Omental fat pad (tissue), 3 donors: ENCODE measurements at regions not wholly inside any gene's neighbourhood (a gene's known extent, or its start where the extent isn't known, plus 50 kb on each side); places are given as distances from the start of the nearest gene placed in this dataset.

Source experiments
- ATAC-seq: fragments of 150-250 bp; one replicate; pipeline ENCODE4 v1.9.1; 2016; ENCODE audit warnings: mild to moderate bottlenecking, moderate library complexity; ENCODE audit not compliant: low FRiP score
- DNase-seq: peaks from one replicate; pipeline ENCODE4 v3.0.0-alpha.2; 2019; ENCODE audit warnings: low spot score
- TF ChIP-seq, protein P1 (sequence below), 3 donors: fragments of 450-650 bp; IDR thresholded peaks; one replicate each; pipeline ENCODE4 v1.5.1; 2016 to 2017; ENCODE audit warnings: antibody characterized with exemption in 3 of 3, mild to moderate bottlenecking in 3 of 3, moderate library complexity in 2 of 3

DNA sequence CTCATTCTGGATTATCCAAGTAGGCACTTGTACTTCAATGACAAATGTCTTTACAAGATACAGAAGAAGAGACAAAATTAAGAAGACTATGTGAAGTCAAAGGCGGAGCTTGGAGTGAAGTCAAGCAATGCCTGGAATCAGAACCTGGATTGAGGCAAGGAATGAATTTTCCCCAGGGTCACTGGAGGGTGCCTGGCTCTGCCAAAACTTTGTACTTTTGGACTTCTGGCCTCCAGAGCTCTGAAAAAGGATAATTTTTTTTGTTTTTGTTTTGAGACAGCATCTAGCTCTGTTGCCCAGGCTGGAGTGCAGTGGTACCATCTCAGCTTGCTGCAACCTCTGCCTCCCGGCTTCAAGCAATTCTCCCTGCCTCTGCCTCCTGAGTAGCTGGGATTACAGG, 119.3 kb upstream of the AGBL1 start:
- DNase-seq (no peak), ATAC-seq (no peak)
- TF ChIP-seq, protein P1, sequence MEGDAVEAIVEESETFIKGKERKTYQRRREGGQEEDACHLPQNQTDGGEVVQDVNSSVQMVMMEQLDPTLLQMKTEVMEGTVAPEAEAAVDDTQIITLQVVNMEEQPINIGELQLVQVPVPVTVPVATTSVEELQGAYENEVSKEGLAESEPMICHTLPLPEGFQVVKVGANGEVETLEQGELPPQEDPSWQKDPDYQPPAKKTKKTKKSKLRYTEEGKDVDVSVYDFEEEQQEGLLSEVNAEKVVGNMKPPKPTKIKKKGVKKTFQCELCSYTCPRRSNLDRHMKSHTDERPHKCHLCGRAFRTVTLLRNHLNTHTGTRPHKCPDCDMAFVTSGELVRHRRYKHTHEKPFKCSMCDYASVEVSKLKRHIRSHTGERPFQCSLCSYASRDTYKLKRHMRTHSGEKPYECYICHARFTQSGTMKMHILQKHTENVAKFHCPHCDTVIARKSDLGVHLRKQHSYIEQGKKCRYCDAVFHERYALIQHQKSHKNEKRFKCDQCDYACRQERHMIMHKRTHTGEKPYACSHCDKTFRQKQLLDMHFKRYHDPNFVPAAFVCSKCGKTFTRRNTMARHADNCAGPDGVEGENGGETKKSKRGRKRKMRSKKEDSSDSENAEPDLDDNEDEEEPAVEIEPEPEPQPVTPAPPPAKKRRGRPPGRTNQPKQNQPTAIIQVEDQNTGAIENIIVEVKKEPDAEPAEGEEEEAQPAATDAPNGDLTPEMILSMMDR (IDR thresholded peaks at IDR 0.05) = no peak

DNA sequence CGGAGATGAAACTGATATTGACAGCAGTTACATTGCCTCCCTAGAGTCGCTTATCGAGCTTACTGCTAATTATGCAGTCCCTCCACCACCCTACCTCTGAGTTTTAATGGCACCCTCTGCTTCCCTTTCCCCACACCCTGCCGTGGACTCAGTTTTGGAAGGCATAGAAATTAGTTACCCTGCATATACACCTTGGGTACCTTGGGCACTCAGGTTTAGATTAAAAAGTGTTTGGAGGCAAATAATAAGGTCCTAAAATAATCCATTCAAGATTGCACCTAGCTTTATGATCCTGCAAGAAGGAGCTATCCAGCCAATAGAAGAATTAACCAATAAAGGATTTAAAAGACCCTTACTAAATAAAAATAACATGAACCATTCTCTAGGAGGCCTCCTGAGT, 117.8 kb upstream of the AGBL1 start:
- ATAC-seq = no peak
- DNase-seq = no peak
- TF ChIP-seq, protein P1 (IDR thresholded peaks at IDR 0.05) = no peak

DNA sequence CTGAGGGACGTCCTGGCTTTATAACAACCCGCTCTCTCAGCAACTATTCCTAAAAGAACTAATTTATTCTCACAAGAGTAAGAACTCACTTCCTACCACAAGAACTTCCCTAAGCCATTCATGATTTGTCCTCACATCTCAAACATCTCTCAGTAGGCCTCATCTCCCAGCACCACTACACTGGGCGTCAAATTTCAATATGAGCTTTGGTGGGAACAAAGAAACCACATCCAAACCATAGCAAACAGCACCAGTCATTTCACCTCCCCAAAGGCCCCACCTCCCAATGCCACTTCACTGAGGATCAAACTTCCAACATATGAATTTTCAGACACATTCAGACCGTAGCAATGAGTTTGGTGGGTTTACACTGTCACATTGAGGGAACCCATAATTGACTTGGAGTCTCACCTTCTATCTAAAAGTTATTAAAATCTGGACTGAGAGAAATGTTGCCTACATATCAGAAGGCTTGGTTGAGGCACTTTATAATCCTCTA, 116.4 kb upstream of the AGBL1 start:
- ATAC-seq (no peak), DNase-seq (no peak)
- TF ChIP-seq, protein P1 (IDR thresholded peaks at IDR 0.05) = no peak

DNA sequence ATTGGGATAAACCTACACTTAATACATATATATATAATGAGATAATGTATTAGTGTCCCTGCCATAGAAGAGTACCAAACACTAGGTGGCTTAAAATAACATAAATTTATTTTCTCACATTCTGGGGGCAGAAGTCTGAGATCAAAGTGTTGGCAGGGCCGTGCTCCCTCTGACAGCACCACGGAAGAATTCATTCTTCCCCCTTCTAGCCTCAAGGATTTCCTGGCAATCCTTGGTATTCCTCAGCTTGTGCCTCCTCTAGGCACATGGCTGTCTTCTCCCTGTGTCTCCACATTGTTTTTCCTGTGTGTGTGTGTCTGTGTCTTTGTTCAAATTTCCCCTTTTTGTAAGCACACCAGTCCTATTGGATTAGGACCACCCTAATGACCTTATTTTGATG, 115.2 kb upstream of the AGBL1 start:
- no peak for DNase-seq
- TF ChIP-seq, protein P1 (IDR thresholded peaks at IDR 0.05) = no peak
- ATAC-seq = no peak

DNA sequence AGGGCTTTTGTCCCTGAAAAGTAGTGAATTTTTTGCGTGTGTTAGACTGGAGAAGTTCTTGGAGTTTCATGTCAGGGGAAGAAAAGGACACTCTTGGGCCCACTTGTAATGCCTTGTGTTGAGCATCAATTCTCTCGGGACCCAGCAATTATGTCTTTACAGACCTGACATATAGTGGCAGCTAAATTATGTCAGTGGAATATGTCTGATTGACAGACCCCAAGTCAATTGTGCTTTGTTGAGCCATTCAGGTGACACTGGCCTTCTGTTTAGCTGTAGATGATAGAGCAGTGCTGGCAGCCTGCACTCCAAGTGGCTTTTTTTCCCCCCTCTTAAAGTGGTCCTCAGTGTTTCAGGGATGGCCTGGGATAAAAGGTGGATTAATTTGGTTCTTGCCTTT, 112.1 kb upstream of the AGBL1 start:
- ATAC-seq (no peak), DNase-seq (no peak)
- TF ChIP-seq, protein P1 (IDR thresholded peaks at IDR 0.05) = no peak

DNA sequence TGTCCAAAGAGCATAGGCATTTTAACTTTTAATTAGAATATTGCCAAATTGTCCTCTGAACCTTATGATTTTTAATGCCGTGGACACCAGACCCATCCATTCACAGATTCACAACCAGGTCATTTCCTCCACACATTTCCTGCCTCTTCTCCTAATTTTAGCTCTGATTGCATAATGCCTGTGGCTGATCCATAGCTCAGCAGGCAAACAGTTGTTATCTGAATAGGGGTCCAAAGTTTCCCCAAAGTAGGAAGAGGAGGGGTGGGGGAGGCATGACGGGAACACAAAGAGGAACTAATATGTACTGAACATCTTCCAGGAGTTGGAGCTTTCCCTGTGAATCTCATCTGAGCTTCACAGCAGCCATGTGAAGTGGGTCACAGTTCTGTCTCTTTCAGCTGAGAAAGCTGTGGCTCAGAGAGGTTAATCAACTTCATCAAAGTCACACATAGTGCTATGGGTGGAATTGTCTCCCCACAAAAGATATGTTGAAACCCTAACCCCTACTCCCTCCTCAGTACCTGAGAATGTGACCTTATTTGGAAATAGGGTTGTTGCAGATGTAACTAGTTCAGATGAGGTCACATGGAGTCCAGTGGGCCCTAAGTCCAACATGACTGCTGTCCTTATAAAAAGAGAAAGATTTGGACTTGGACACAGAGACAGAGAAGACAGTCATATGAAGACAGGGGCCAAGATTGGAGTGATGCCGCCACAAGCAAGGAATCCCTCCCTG, 106.7 kb upstream of the AGBL1 start:
- ATAC-seq (no peak), DNase-seq (no peak)
- TF ChIP-seq, protein P1 (IDR thresholded peaks at IDR 0.05) = no peak
